Choroid plexus epithelial cell (primary cell): ENCODE measurements at regions not wholly inside any gene's neighbourhood (a gene's known extent, or its start where the extent isn't known, plus 50 kb on each side); places are given as distances from the start of the nearest gene placed in this dataset.
A peak's percentile ranks its signal among the peaks of the same experiment; 100 is the strongest.

Experiments used
- DNase-seq: peaks from one replicate; pipeline ENCODE4 v3.0.0-alpha.2; 2010; ENCODE audit warnings: low read depth
- H3K4me3 ChIP-seq: 2 replicates; pipeline ENCODE4 v1.5.1; 2011; ENCODE audit warnings: low read depth, mild to moderate bottlenecking, control low read depth, low read length, moderate library complexity
- CTCF ChIP-seq: conservative IDR thresholded peaks from 2 replicates; pipeline ENCODE4 v1.5.1; 2011; ENCODE audit warnings: low read depth, mild to moderate bottlenecking, control low read depth, inconsistent platforms, low read length, moderate library complexity

- no peak for TF ChIP-seq CTCF
- DNase-seq: no peak
- no peak overlapping the region for H3K4me3 ChIP-seq
Measured at GRCh38 chr18:69143084-69143483, 257.6 kb upstream of the DOK6 start.

DNA sequence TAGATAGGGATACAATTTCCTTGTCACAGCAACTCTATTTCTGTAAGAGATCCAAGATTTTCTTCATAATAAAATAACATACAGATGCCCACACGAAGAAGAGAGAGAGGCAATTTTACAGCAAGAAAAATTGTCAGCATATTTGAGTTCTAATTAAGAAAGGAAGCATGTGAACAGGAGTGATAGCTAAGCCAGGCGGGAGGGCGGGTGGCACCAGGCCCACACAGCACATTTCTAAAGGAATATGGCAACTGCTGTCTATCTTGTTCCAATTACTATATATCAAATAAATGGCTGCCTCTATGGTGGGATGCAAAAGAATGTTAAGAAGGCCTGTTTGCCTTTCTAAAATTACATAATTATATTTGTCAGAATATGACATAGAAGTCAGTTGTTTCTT, 248.3 kb upstream of the DOK6 start:
- DNase-seq: no peak
- no peak for TF ChIP-seq CTCF
- no peak overlapping the region for H3K4me3 ChIP-seq

DNA sequence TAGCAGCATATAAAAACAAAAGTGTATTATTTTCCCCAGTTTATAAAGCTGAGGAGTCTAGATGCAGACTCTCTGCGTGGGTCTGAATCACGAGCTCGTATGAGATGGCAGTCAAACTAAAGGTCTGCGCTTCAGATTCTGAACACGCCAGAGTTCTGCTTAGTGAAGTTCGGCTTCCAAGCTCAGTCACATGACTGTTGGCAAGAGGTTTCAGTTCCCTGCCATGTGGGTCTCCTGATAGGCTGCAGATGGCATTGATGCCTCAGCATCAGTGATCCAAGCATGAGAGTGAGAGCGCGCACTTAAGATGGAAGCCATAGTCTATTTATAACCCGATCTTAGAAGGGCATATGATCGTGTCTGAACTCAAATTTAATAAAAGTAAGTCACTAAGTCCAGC, 242.8 kb upstream of the DOK6 start:
- H3K4me3 ChIP-seq: no peak overlapping the region
- DNase-seq: no peak
- TF ChIP-seq CTCF: no peak

- no peak overlapping the region for H3K4me3 ChIP-seq
- no peak for DNase-seq
- TF ChIP-seq CTCF: no peak
Measured at GRCh38 chr18:69158944-69159343, 241.7 kb upstream of the DOK6 start.

- H3K4me3 ChIP-seq: no peak overlapping the region
- peak; percentile 72 for DNase-seq
- no peak for TF ChIP-seq CTCF
Measured at GRCh38 chr18:69161383-69162028, 239.2 kb upstream of the DOK6 start.

DNA sequence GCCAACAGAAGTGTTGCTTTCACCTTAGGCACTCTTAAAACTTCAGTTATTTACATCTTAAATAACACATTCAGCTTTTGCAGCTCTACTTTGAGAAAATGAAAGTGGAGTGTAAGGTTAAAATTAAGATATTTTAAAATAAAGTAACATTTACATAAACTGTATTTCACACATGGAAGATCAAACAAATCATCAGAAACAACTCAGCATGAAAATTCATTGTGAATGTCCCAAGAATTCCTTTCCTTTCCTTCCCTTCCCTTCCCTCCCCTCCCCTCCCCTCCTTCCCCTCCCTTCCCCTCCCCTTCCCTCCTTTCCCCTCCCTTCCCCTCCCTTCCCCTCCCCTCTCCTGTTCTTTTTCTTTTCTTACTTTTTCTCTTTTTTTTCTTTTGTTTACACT, 238.0 kb upstream of the DOK6 start:
- DNase-seq: no peak
- no peak overlapping the region for H3K4me3 ChIP-seq
- TF ChIP-seq CTCF: no peak

GRCh38 chr18:69172046-69172445, 228.6 kb upstream of the DOK6 start:
- H3K4me3 ChIP-seq: no peak overlapping the region
- no peak for TF ChIP-seq CTCF
- no peak for DNase-seq
